ENCODE measurements at regions not wholly inside any gene's neighbourhood (a gene's known extent, or its start where the extent isn't known, plus 50 kb on each side); places are given as distances from the start of the nearest gene placed in this dataset.

- H3K4me3 ChIP-seq, result no peak overlapping the region
- no peak for ATAC-seq
- H3K27me3 ChIP-seq, result no peaks in the 10 kb centered on the region
- H3K9me3 ChIP-seq, result no peaks in the 10 kb centered on the region
- DNase-seq, result no peak
- no peak overlapping the region for H3K27ac ChIP-seq
- intact Hi-C loops (cut with DNase I), result no loop called here
- no peaks in the 10 kb centered on the region for H3K36me3 ChIP-seq
- TF ChIP-seq CTCF (IDR thresholded peaks at IDR 0.05), result no peak
- H3K4me1 ChIP-seq, result no peaks in the 10 kb centered on the region
Observed at GRCh38 chr1:96991261-96991660, 269.7 kb downstream of the PTBP2 start.

GRCh38 chr1:96992871-96993270 lies 271.3 kb downstream of the PTBP2 start:
- ATAC-seq (no peak), DNase-seq (no peak)
- no peaks in the 10 kb centered on the region for H3K36me3 ChIP-seq
- H3K4me3 ChIP-seq, result no peak overlapping the region
- no peaks in the 10 kb centered on the region for H3K27me3 ChIP-seq
- no peaks in the 10 kb centered on the region for H3K9me3 ChIP-seq
- no peaks in the 10 kb centered on the region for H3K4me1 ChIP-seq
- no peak overlapping the region for H3K27ac ChIP-seq
- no peak for TF ChIP-seq CTCF (IDR thresholded peaks at IDR 0.05)
- intact Hi-C loops (cut with DNase I), result no loop called here

- TF ChIP-seq CTCF (IDR thresholded peaks at IDR 0.05), result no peak
- Histone ChIP-seq H3K27ac (no peak overlapping the region), H3K4me1 (no peaks in the 10 kb centered on the region), H3K4me3 (no peak overlapping the region), H3K27me3 (no peaks in the 10 kb centered on the region), H3K36me3 (no peaks in the 10 kb centered on the region), H3K9me3 (no peaks in the 10 kb centered on the region)
- intact Hi-C loops (cut with DNase I), result no loop called here
- ATAC-seq (no peak), DNase-seq (no peak)
Observed at GRCh38 chr1:96995351-96995750, 273.8 kb downstream of the PTBP2 start.

GRCh38 chr1:96996001-96996400 lies 274.4 kb downstream of the PTBP2 start:
- Histone ChIP-seq H3K4me1 (no peaks in the 10 kb centered on the region), H3K27me3 (no peaks in the 10 kb centered on the region), H3K9me3 (no peaks in the 10 kb centered on the region), H3K27ac (no peak overlapping the region), H3K4me3 (no peak overlapping the region), H3K36me3 (no peaks in the 10 kb centered on the region)
- no peak for ATAC-seq
- DNase-seq, result no peak
- intact Hi-C loops (cut with DNase I), result no loop called here
- no peak for TF ChIP-seq CTCF (IDR thresholded peaks at IDR 0.05)

GRCh38 chr1:96997717-96998116 lies 276.1 kb downstream of the PTBP2 start:
- no peak for TF ChIP-seq CTCF (IDR thresholded peaks at IDR 0.05)
- Histone ChIP-seq H3K4me3 (no peak overlapping the region), H3K27ac (no peak overlapping the region), H3K9me3 (no peaks in the 10 kb centered on the region), H3K4me1 (no peaks in the 10 kb centered on the region), H3K27me3 (no peaks in the 10 kb centered on the region), H3K36me3 (no peaks in the 10 kb centered on the region)
- ATAC-seq (no peak), DNase-seq (no peak)
- intact Hi-C loops (cut with DNase I), result no loop called here
